WTC11 (cell line): ENCODE measurements at regions not wholly inside any gene's neighbourhood (a gene's known extent, or its start where the extent isn't known, plus 50 kb on each side); places are given as distances from the start of the nearest gene placed in this dataset.

ENCODE experiments used
- ATAC-seq: fragments of 200-7000 bp; cut with Tn5 transposase; 2 replicates; pipeline ENCODE4 v1.10.0; 2021; ENCODE audit warnings: mild to moderate bottlenecking, moderate library complexity
- CTCF ChIA-PET: fragments of 300-600 bp; sonication (Branson Sonifier 250); formaldehyde crosslinking; loops from one replicate; lab custom pipeline; 2021; ENCODE audit warnings: antibody characterized with exemption; lab: Charles Lee
- POLR2A ChIA-PET: fragments of 350-600 bp; sonication (Branson Sonifier 250); formaldehyde crosslinking; loops from one replicate; lab custom pipeline; 2021; ENCODE audit warnings: antibody characterized with exemption; lab: Charles Lee
- DNase-seq: peaks from one replicate; pipeline ENCODE4 v3.0.0; 2021; ENCODE audit warnings: low spot score
- H3K27ac Mint-ChIP-seq: 2 replicates; pipeline ENCODE4 v1.8.0; 2021; ENCODE audit warnings: mixed read lengths
- H3K27me3 Mint-ChIP-seq: 2 replicates; pipeline ENCODE4 v1.8.0; 2021; ENCODE audit warnings: low read depth, mild to moderate bottlenecking, moderate library complexity, mixed read lengths
- H3K36me3 Mint-ChIP-seq: 2 replicates; pipeline ENCODE4 v1.8.0; 2021; ENCODE audit warnings: mixed read lengths
- H3K4me1 Mint-ChIP-seq: 2 replicates; pipeline ENCODE4 v1.8.0; 2022; ENCODE audit warnings: mixed read lengths
- H3K4me3 Mint-ChIP-seq: 2 replicates; pipeline ENCODE4 v1.8.0; 2021; ENCODE audit warnings: mild to moderate bottlenecking, moderate library complexity, mixed read lengths
- H3K9me3 Mint-ChIP-seq: 2 replicates; pipeline ENCODE4 v1.8.0; 2021; ENCODE audit warnings: mixed read lengths
- ATF3 ChIP-seq: sonication (generic); formaldehyde crosslinking; conservative IDR thresholded peaks from 2 replicates; pipeline ENCODE4 v1.8.1; 2022; ENCODE audit warnings: mild to moderate bottlenecking, missing genetic modification reagents
- CREM ChIP-seq: sonication (generic); formaldehyde crosslinking; IDR thresholded peaks from 2 replicates; pipeline ENCODE4 v1.8.1; 2022; ENCODE audit warnings: mild to moderate bottlenecking, missing genetic modification reagents, moderate library complexity
- ELF4 ChIP-seq: sonication (generic); formaldehyde crosslinking; IDR thresholded peaks from 2 replicates; pipeline ENCODE4 v1.8.1; 2022; ENCODE audit warnings: low read depth, mild to moderate bottlenecking, moderate library complexity, missing genetic modification reagents
- ERG ChIP-seq: fragments of 250-450 bp; sonication (Bioruptor Pico); IDR thresholded peaks from 2 replicates; pipeline ENCODE4 v1.8.0; 2021; ENCODE audit warnings: mild to moderate bottlenecking
- FOXK1 ChIP-seq: sonication (generic); formaldehyde crosslinking; IDR thresholded peaks from 2 replicates; pipeline ENCODE4 v1.8.0; 2022; ENCODE audit warnings: mild to moderate bottlenecking, moderate library complexity, missing genetic modification reagents
- NR1H2 ChIP-seq: sonication (generic); formaldehyde crosslinking; IDR thresholded peaks from 2 replicates; pipeline ENCODE4 v1.9.0; 2021; ENCODE audit warnings: mild to moderate bottlenecking, moderate library complexity, missing genetic modification reagents
- OVOL2 ChIP-seq: fragments of 250-450 bp; sonication (Bioruptor Pico); IDR thresholded peaks from 2 replicates; pipeline ENCODE4 v1.9.0; 2021; ENCODE audit warnings: mild to moderate bottlenecking, borderline replicate concordance
- SMAD4 ChIP-seq: sonication (generic); formaldehyde crosslinking; IDR thresholded peaks from 2 replicates; pipeline ENCODE4 v1.8.0; 2022; ENCODE audit warnings: mild to moderate bottlenecking, missing genetic modification reagents
- TEAD4 ChIP-seq: sonication (generic); formaldehyde crosslinking; IDR thresholded peaks from 2 replicates; pipeline ENCODE4 v1.8.0; 2022; ENCODE audit warnings: mild to moderate bottlenecking, missing genetic modification reagents
- TP53 ChIP-seq: sonication (generic); formaldehyde crosslinking; IDR thresholded peaks from 2 replicates; pipeline ENCODE4 v1.8.1; 2023; ENCODE audit warnings: mild to moderate bottlenecking, missing genetic modification reagents
- USF2 ChIP-seq: sonication (generic); formaldehyde crosslinking; IDR thresholded peaks from 2 replicates; pipeline ENCODE4 v1.8.1; 2023; ENCODE audit warnings: mild to moderate bottlenecking, missing genetic modification reagents, moderate library complexity
- ZNF416 ChIP-seq: fragments of 250-450 bp; sonication (Bioruptor Pico); IDR thresholded peaks from 2 replicates; pipeline ENCODE4 v1.9.0; 2021; ENCODE audit warnings: mild to moderate bottlenecking, inconsistent platforms
- ZNF425 ChIP-seq: fragments of 250-450 bp; sonication (Bioruptor Pico); conservative IDR thresholded peaks from 2 replicates; pipeline ENCODE4 v1.9.0; 2021; ENCODE audit warnings: mild to moderate bottlenecking
- ZNF532 ChIP-seq: fragments of 250-450 bp; sonication (Bioruptor Pico); IDR thresholded peaks from 2 replicates; pipeline ENCODE4 v1.9.0; 2021; ENCODE audit warnings: mild to moderate bottlenecking, borderline replicate concordance

GRCh38 chr6:141229296-141229695, 903.4 kb upstream of the GJE1 start (continued):
- TF ChIP-seq ZNF532 (CRISPR knock-in tag) (no peak), ZNF425 (CRISPR knock-in tag) (no peak), ATF3 (CRISPR knock-in tag) (no peak), TP53 (CRISPR knock-in tag) (no peak), SMAD4 (CRISPR knock-in tag) (no peak), OVOL2 (CRISPR knock-in tag) (no peak)

GRCh38 chr6:141218583-141218982, 914.1 kb upstream of the GJE1 start:
- TF ChIP-seq ELF4 (CRISPR knock-in tag), result no peak
- H3K4me3 Mint-ChIP-seq, result no peak overlapping the region
- ATAC-seq (no peak), DNase-seq (no peak)
- peaks cover 51% of the 10 kb centered on the region for H3K36me3 Mint-ChIP-seq
- POLR2A ChIA-PET, result no interaction called here
- H3K27ac Mint-ChIP-seq, result no peak overlapping the region
- no peaks in the 10 kb centered on the region for H3K4me1 Mint-ChIP-seq
- no peaks in the 10 kb centered on the region; the same call in 1 of the 2 replicates for H3K27me3 Mint-ChIP-seq
- peaks cover 68% of the 10 kb centered on the region for H3K9me3 Mint-ChIP-seq
- CTCF ChIA-PET, result no interaction called here

- no peak for TF ChIP-seq CREM (CRISPR knock-in tag)
- TF ChIP-seq ERG (CRISPR knock-in tag), result no peak
- TF ChIP-seq FOXK1 (CRISPR knock-in tag), result no peak
- no peak for TF ChIP-seq ELF4 (CRISPR knock-in tag)
- no peak for TF ChIP-seq NR1H2 (CRISPR knock-in tag)
- no peak for TF ChIP-seq ZNF416 (CRISPR knock-in tag)
- CTCF ChIA-PET, result no interaction called here
- no peak for ATAC-seq
- Mint-ChIP-seq H3K4me1 (no peaks in the 10 kb centered on the region), H3K27ac (no peak overlapping the region), H3K9me3 (peaks cover 51% of the 10 kb centered on the region), H3K36me3 (peaks cover 39% of the 10 kb centered on the region), H3K4me3 (no peak overlapping the region), H3K27me3 (no peaks in the 10 kb centered on the region; the same call in 1 of the 2 replicates)
- DNase-seq, result no peak
- POLR2A ChIA-PET, result no interaction called here
These were observed 916.0 kb upstream of the GJE1 start for GRCh38 chr6:141216726-141217125.

GRCh38 chr6:141212296-141212695, 920.4 kb upstream of the GJE1 start:
- DNase-seq (no peak), ATAC-seq (peak; percentile 75)
- H3K27me3 Mint-ChIP-seq, result no peaks in the 10 kb centered on the region
- peaks cover 17% of the 10 kb centered on the region for H3K9me3 Mint-ChIP-seq
- no peak overlapping the region for H3K27ac Mint-ChIP-seq
- POLR2A ChIA-PET, result no interaction called here
- H3K4me1 Mint-ChIP-seq, result no peaks in the 10 kb centered on the region
- no peak overlapping the region for H3K4me3 Mint-ChIP-seq
- TF ChIP-seq USF2 (CRISPR knock-in tag) (peak; percentile 30; the same call in 1 of the 2 replicates), TEAD4 (CRISPR knock-in tag) (no peak)
- TF ChIP-seq, all 79 proteins: peak for 1
- CTCF ChIA-PET, result interaction anchor here (0.6 kb wide), 1 partner anchor 350 kb away, joined by 3 read pairs; no protein-coding TSS in a partner anchor
- peaks cover 5% of the 10 kb centered on the region for H3K36me3 Mint-ChIP-seq
